Karpas-422 (cell line): ENCODE measurements at regions not wholly inside any gene's neighbourhood (a gene's known extent, or its start where the extent isn't known, plus 50 kb on each side); places are given as distances from the start of the nearest gene placed in this dataset.

ENCODE experiments used
- DNase-seq: peaks from one replicate; pipeline ENCODE4 v3.0.0-alpha.2; 2015
- H2AFZ ChIP-seq: fragments of 200-600 bp; sonication (generic); 2 replicates; pipeline ENCODE4 v1.6.1; 2014; ENCODE audit warnings: antibody characterized with exemption, low read length, mixed read lengths
- H3K27ac ChIP-seq: fragments of 200-600 bp; sonication (generic); 2 replicates; pipeline ENCODE4 v1.5.1; 2014; ENCODE audit warnings: mild to moderate bottlenecking, low read length, moderate library complexity
- H3K27me3 ChIP-seq: fragments of 200-600 bp; sonication (generic); 2 replicates; pipeline ENCODE4 v1.6.1; 2014; ENCODE audit warnings: low read length, mixed read lengths
- H3K36me3 ChIP-seq: fragments of 200-600 bp; sonication (generic); 2 replicates; pipeline ENCODE4 v1.6.1; 2014; ENCODE audit warnings: low read length, mixed read lengths; ENCODE audit not compliant: insufficient read depth
- H3K4me1 ChIP-seq: fragments of 200-600 bp; sonication (generic); 2 replicates; pipeline ENCODE4 v1.6.1; 2014; ENCODE audit warnings: mild to moderate bottlenecking, low read length, mixed read lengths
- H3K4me2 ChIP-seq: fragments of 200-600 bp; sonication (generic); 2 replicates; pipeline ENCODE4 v1.6.1; 2014; ENCODE audit warnings: low read length, low read depth, mild to moderate bottlenecking; ENCODE audit not compliant: poor library complexity, severe bottlenecking
- H3K4me3 ChIP-seq: fragments of 200-600 bp; sonication (generic); 2 replicates; pipeline ENCODE4 v1.5.1; 2014; ENCODE audit warnings: mild to moderate bottlenecking, antibody characterized with exemption, low read length, mixed read lengths
- H3K79me2 ChIP-seq: fragments of 200-600 bp; sonication (generic); 2 replicates; pipeline ENCODE4 v1.6.1; 2014; ENCODE audit warnings: mild to moderate bottlenecking, low read length, mixed read lengths
- H3K9ac ChIP-seq: fragments of 200-600 bp; sonication (generic); 2 replicates; pipeline ENCODE4 v1.6.0; 2014; ENCODE audit warnings: low read length
- H3K9me2 ChIP-seq: fragments of 200-600 bp; sonication (generic), shearing (Covaris generic); replicated peaks from 2 replicates; pipeline ENCODE4 v1.6.0; 2014; ENCODE audit warnings: mild to moderate bottlenecking, low read length, moderate library complexity; ENCODE audit not compliant: insufficient read depth
- H3K9me3 ChIP-seq: fragments of 300-700, 200-600 bp; sonication (generic); 2 replicates; pipeline ENCODE4 v1.6.1; 2014; ENCODE audit warnings: low read length, mixed read lengths
- H4K20me1 ChIP-seq: fragments of 200-600 bp; sonication (generic); 2 replicates; pipeline ENCODE4 v1.6.1; 2014; ENCODE audit warnings: mild to moderate bottlenecking, antibody characterized with exemption, low read length, low read depth; ENCODE audit not compliant: insufficient read depth

GRCh38 chr3:99549220-99549619, 89.2 kb upstream of the COL8A1 start:
- H3K79me2 ChIP-seq: no peaks in the 10 kb centered on the region
- H3K9ac ChIP-seq: no peak overlapping the region

GRCh38 chr3:99548674-99549073, 89.7 kb upstream of the COL8A1 start:
- H3K4me2 ChIP-seq: no peak overlapping the region
- no peak overlapping the region for H3K9ac ChIP-seq
- H3K9me2 ChIP-seq: no peaks in the 10 kb centered on the region
- no peak for DNase-seq
- no peaks in the 10 kb centered on the region for H3K27me3 ChIP-seq
- no peaks in the 10 kb centered on the region for H3K4me1 ChIP-seq
- H4K20me1 ChIP-seq: no peaks in the 10 kb centered on the region
- no peaks in the 10 kb centered on the region for H3K79me2 ChIP-seq
- no peak overlapping the region for H3K4me3 ChIP-seq
- no peaks in the 10 kb centered on the region for H3K9me3 ChIP-seq
- no peaks in the 10 kb centered on the region for H3K36me3 ChIP-seq
- H3K27ac ChIP-seq: no peak overlapping the region
- H2AFZ ChIP-seq: no peak overlapping the region

More at GRCh38 chr3:99549220-99549619, 89.2 kb upstream of the COL8A1 start:
- no peak overlapping the region for H3K4me2 ChIP-seq
- H3K4me1 ChIP-seq: no peaks in the 10 kb centered on the region
- H2AFZ ChIP-seq: no peak overlapping the region
- H3K9me2 ChIP-seq: no peaks in the 10 kb centered on the region
- H3K27ac ChIP-seq: no peak overlapping the region
- no peaks in the 10 kb centered on the region for H3K9me3 ChIP-seq
- no peaks in the 10 kb centered on the region for H3K36me3 ChIP-seq
- H3K27me3 ChIP-seq: no peaks in the 10 kb centered on the region
- H3K4me3 ChIP-seq: no peak overlapping the region
- H4K20me1 ChIP-seq: no peaks in the 10 kb centered on the region
- no peak for DNase-seq

GRCh38 chr3:99545941-99546580, 92.3 kb upstream of the COL8A1 start:
- H2AFZ ChIP-seq: no peak overlapping the region
- H3K4me3 ChIP-seq: no peak overlapping the region
- H3K9me3 ChIP-seq: no peaks in the 10 kb centered on the region
- no peak overlapping the region for H3K27ac ChIP-seq
- H3K36me3 ChIP-seq: no peaks in the 10 kb centered on the region
- no peaks in the 10 kb centered on the region for H3K4me1 ChIP-seq
- H4K20me1 ChIP-seq: no peaks in the 10 kb centered on the region
- H3K27me3 ChIP-seq: no peaks in the 10 kb centered on the region
- no peak for DNase-seq
- no peak overlapping the region for H3K9ac ChIP-seq
- no peaks in the 10 kb centered on the region for H3K9me2 ChIP-seq
- no peak overlapping the region for H3K4me2 ChIP-seq
- no peaks in the 10 kb centered on the region for H3K79me2 ChIP-seq

GRCh38 chr3:99544786-99545281, 93.6 kb upstream of the COL8A1 start:
- Histone ChIP-seq H3K9me3 (no peaks in the 10 kb centered on the region), H3K9me2 (no peaks in the 10 kb centered on the region), H3K4me1 (no peaks in the 10 kb centered on the region), H3K9ac (no peak overlapping the region), H3K27me3 (no peaks in the 10 kb centered on the region), H3K4me2 (no peak overlapping the region), H4K20me1 (no peaks in the 10 kb centered on the region), H2AFZ (no peak overlapping the region), H3K27ac (no peak overlapping the region), H3K4me3 (no peak overlapping the region), H3K79me2 (no peaks in the 10 kb centered on the region), H3K36me3 (no peaks in the 10 kb centered on the region)
- no peak for DNase-seq

- Histone ChIP-seq H3K27ac (no peak overlapping the region), H3K4me2 (no peak overlapping the region), H3K4me3 (no peak overlapping the region), H3K9me2 (no peaks in the 10 kb centered on the region), H3K79me2 (no peaks in the 10 kb centered on the region), H2AFZ (no peak overlapping the region), H3K36me3 (no peaks in the 10 kb centered on the region), H4K20me1 (no peaks in the 10 kb centered on the region), H3K9ac (no peak overlapping the region), H3K4me1 (no peaks in the 10 kb centered on the region), H3K9me3 (no peaks in the 10 kb centered on the region), H3K27me3 (no peaks in the 10 kb centered on the region)
- DNase-seq: no peak
Observed at GRCh38 chr3:99543796-99544195, 94.6 kb upstream of the COL8A1 start.

GRCh38 chr3:99542767-99543518, 95.5 kb upstream of the COL8A1 start:
- Histone ChIP-seq H2AFZ (no peak overlapping the region), H3K4me2 (no peak overlapping the region), H3K9me3 (no peaks in the 10 kb centered on the region), H3K27ac (no peak overlapping the region), H3K9ac (no peak overlapping the region), H3K36me3 (no peaks in the 10 kb centered on the region), H3K4me3 (no peak overlapping the region), H3K9me2 (no peaks in the 10 kb centered on the region), H4K20me1 (no peaks in the 10 kb centered on the region), H3K79me2 (no peaks in the 10 kb centered on the region), H3K4me1 (no peaks in the 10 kb centered on the region), H3K27me3 (no peaks in the 10 kb centered on the region)
- no peak for DNase-seq

GRCh38 chr3:99541181-99541580, 97.2 kb upstream of the COL8A1 start:
- H3K4me2 ChIP-seq: no peak overlapping the region
- no peak for DNase-seq
- H3K4me3 ChIP-seq: no peak overlapping the region
- H3K9me2 ChIP-seq: no peaks in the 10 kb centered on the region
- no peaks in the 10 kb centered on the region for H3K4me1 ChIP-seq
- H3K9me3 ChIP-seq: no peaks in the 10 kb centered on the region
- no peaks in the 10 kb centered on the region for H4K20me1 ChIP-seq
- H3K79me2 ChIP-seq: no peaks in the 10 kb centered on the region
- H3K36me3 ChIP-seq: no peaks in the 10 kb centered on the region
- no peak overlapping the region for H3K9ac ChIP-seq
- H3K27ac ChIP-seq: no peak overlapping the region
- H2AFZ ChIP-seq: no peak overlapping the region
- H3K27me3 ChIP-seq: no peaks in the 10 kb centered on the region

- H3K9ac ChIP-seq: no peak overlapping the region
- H4K20me1 ChIP-seq: no peaks in the 10 kb centered on the region
- H3K4me1 ChIP-seq: no peaks in the 10 kb centered on the region
- H3K79me2 ChIP-seq: no peaks in the 10 kb centered on the region
- no peaks in the 10 kb centered on the region for H3K9me3 ChIP-seq
- H3K4me2 ChIP-seq: no peak overlapping the region
- H3K27me3 ChIP-seq: no peaks in the 10 kb centered on the region
- no peak for DNase-seq
- H3K36me3 ChIP-seq: no peaks in the 10 kb centered on the region
- H3K4me3 ChIP-seq: no peak overlapping the region
- H3K9me2 ChIP-seq: no peaks in the 10 kb centered on the region
- H2AFZ ChIP-seq: no peak overlapping the region
- no peak overlapping the region for H3K27ac ChIP-seq
Observed at GRCh38 chr3:99537416-99537815, 101.0 kb upstream of the COL8A1 start.
